ENCODE measurements at regions not wholly inside any gene's neighbourhood (a gene's known extent, or its start where the extent isn't known, plus 50 kb on each side); places are given as distances from the start of the nearest gene placed in this dataset.

GRCh38 chr12:105713606-105714305 is 383.3 kb downstream of the C12orf75 start:
- DNase-seq: no peak

GRCh38 chr12:105716621-105717020 is 386.1 kb downstream of the C12orf75 start:
- no peak for DNase-seq

GRCh38 chr12:105721051-105721825 is 390.7 kb downstream of the C12orf75 start:
- peak; percentile 73 for DNase-seq

- DNase-seq: no peak
Measured at GRCh38 chr12:105721891-105722290, 391.4 kb downstream of the C12orf75 start.

- no peak for DNase-seq
Measured at GRCh38 chr12:105723066-105723465, 392.6 kb downstream of the C12orf75 start.

GRCh38 chr12:105723494-105723893 is 393.0 kb downstream of the C12orf75 start:
- no peak for DNase-seq

- no peak for DNase-seq
Measured at GRCh38 chr12:105724641-105725040, 394.1 kb downstream of the C12orf75 start.

- no peak for DNase-seq
Measured at GRCh38 chr12:105725054-105725453, 394.6 kb downstream of the C12orf75 start.

GRCh38 chr12:105729181-105729771 is 398.8 kb downstream of the C12orf75 start:
- DNase-seq: no peak

- DNase-seq: no peak
Measured at GRCh38 chr12:105729926-105730325, 399.4 kb downstream of the C12orf75 start.

GRCh38 chr12:105733579-105733978 is 403.1 kb downstream of the C12orf75 start:
- DNase-seq: peak; percentile 19

GRCh38 chr12:105736498-105736897 is 402.3 kb downstream of the NUAK1 start:
- no peak for DNase-seq

GRCh38 chr12:105738051-105738450 is 400.7 kb downstream of the NUAK1 start:
- DNase-seq: no peak

GRCh38 chr12:105740369-105740768 is 398.4 kb downstream of the NUAK1 start:
- DNase-seq: no peak

GRCh38 chr12:105740970-105741725 is 397.6 kb downstream of the NUAK1 start:
- DNase-seq: no peak

GRCh38 chr12:105741786-105742566 is 396.8 kb downstream of the NUAK1 start:
- no peak for DNase-seq

- no peak for DNase-seq
Measured at GRCh38 chr12:105742567-105742874, 396.2 kb downstream of the NUAK1 start.

GRCh38 chr12:105744371-105745058 is 394.2 kb downstream of the NUAK1 start:
- no peak for DNase-seq

- DNase-seq: no peak
Measured at GRCh38 chr12:105745811-105746210, 392.9 kb downstream of the NUAK1 start.

- no peak for DNase-seq
Measured at GRCh38 chr12:105748806-105749600, 389.8 kb downstream of the NUAK1 start.

- no peak for DNase-seq
Measured at GRCh38 chr12:105750096-105750495, 388.7 kb downstream of the NUAK1 start.
